Naive B cell (primary cell): ENCODE measurements at regions not wholly inside any gene's neighbourhood (a gene's known extent, or its start where the extent isn't known, plus 50 kb on each side); places are given as distances from the start of the nearest gene placed in this dataset.

Source experiments
- ATAC-seq, 2 donors: fragments of 150-1000 bp; cut with Tn5 transposase; 2 replicates each; pipeline ENCODE4 v1.10.0; 2021; ENCODE audit warnings: low read depth in 2 of 2, mild to moderate bottlenecking in 2 of 2, moderate library complexity in 2 of 2
- DNase-seq: peaks from one replicate; pipeline ENCODE4 v3.0.0; 2022
- H3K27ac Mint-ChIP-seq, 6 donors: one replicate each; pipeline ENCODE4 v1.8.0; 2020 to 2022; ENCODE audit warnings: mild to moderate bottlenecking in 6 of 6, mixed read lengths in 6 of 6, moderate library complexity in 5 of 6, inconsistent platforms in 2 of 6
- H3K27me3 Mint-ChIP-seq, 3 donors: one replicate each; pipeline ENCODE4 v1.8.0; 2021 to 2022; ENCODE audit warnings: mixed read lengths in 3 of 3, mild to moderate bottlenecking in 1 of 3
- H3K36me3 Mint-ChIP-seq, 2 donors: one replicate each; pipeline ENCODE4 v1.8.0; 2020 to 2022; ENCODE audit warnings: mixed read lengths in 2 of 2, inconsistent platforms in 1 of 2, mild to moderate bottlenecking in 1 of 2
- H3K4me1 Mint-ChIP-seq, 3 donors: one replicate each; pipeline ENCODE4 v1.8.0; 2020 to 2022; ENCODE audit warnings: mixed read lengths in 3 of 3, inconsistent platforms in 1 of 3, mild to moderate bottlenecking in 1 of 3, moderate library complexity in 1 of 3
- H3K4me3 Mint-ChIP-seq, 8 donors: one replicate each; pipeline ENCODE4 v1.8.0; 2020 to 2022; ENCODE audit warnings: mild to moderate bottlenecking in 8 of 8, mixed read lengths in 8 of 8, moderate library complexity in 8 of 8, inconsistent platforms in 2 of 8
- H3K9me3 Mint-ChIP-seq, 7 donors: one replicate each; pipeline ENCODE4 v1.8.0; 2020 to 2022; ENCODE audit warnings: mixed read lengths in 7 of 7, mild to moderate bottlenecking in 5 of 7, inconsistent platforms in 2 of 7, moderate library complexity in 1 of 7

- H3K27me3 Mint-ChIP-seq = no peaks in the 10 kb centered on the region
- H3K4me3 Mint-ChIP-seq = no peak overlapping the region
- peaks cover 0 to 4% (median 2%) of the 10 kb centered on the region in 7 donors for H3K9me3 Mint-ChIP-seq
- no peaks in the 10 kb centered on the region for H3K36me3 Mint-ChIP-seq
- ATAC-seq (no peak), DNase-seq (no peak)
- H3K4me1 Mint-ChIP-seq = no peaks in the 10 kb centered on the region
- H3K27ac Mint-ChIP-seq = no peak overlapping the region
Measured at GRCh38 chr18:39105104-39105503, 1539.5 kb upstream of the CELF4 start.

GRCh38 chr18:39072970-39073369, 1507.4 kb upstream of the CELF4 start:
- DNase-seq (no peak), ATAC-seq (no peak)
- Mint-ChIP-seq H3K27me3 (no peaks in the 10 kb centered on the region), H3K9me3 (peaks cover 0 to 5% (median 1%) of the 10 kb centered on the region in 7 donors), H3K36me3 (no peaks in the 10 kb centered on the region), H3K4me3 (no peak overlapping the region), H3K27ac (no peak overlapping the region), H3K4me1 (no peaks in the 10 kb centered on the region)

DNA sequence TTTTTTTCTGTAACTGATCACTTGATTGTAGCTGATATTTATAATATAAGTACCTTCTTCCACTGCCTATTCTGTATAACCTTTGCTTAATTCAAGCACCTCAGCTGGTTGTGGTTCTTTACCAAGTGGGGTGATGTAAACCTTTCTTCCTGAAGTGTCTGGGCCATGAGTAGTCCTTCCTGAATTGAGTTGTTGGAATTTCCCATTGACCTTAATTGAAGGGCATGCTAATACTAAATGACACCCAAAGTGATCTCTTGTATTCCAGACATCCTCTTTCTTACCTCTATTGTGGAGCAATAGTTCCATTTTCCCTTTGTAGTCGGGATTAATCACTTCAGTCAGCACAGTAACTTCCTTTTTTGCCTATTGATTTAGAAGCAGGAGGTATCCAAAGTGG, 1496.8 kb upstream of the CELF4 start:
- no peak overlapping the region for H3K27ac Mint-ChIP-seq
- no peak for DNase-seq
- no peaks in the 10 kb centered on the region for H3K27me3 Mint-ChIP-seq
- no peak for ATAC-seq
- no peaks in the 10 kb centered on the region for H3K36me3 Mint-ChIP-seq
- H3K4me1 Mint-ChIP-seq = no peaks in the 10 kb centered on the region
- peaks cover 0 to 15% (median 10%) of the 10 kb centered on the region in 7 donors for H3K9me3 Mint-ChIP-seq
- no peak overlapping the region for H3K4me3 Mint-ChIP-seq

- no peaks in the 10 kb centered on the region for H3K27me3 Mint-ChIP-seq
Measured at GRCh38 chr18:39058386-39059000, 1492.9 kb upstream of the CELF4 start.

DNA sequence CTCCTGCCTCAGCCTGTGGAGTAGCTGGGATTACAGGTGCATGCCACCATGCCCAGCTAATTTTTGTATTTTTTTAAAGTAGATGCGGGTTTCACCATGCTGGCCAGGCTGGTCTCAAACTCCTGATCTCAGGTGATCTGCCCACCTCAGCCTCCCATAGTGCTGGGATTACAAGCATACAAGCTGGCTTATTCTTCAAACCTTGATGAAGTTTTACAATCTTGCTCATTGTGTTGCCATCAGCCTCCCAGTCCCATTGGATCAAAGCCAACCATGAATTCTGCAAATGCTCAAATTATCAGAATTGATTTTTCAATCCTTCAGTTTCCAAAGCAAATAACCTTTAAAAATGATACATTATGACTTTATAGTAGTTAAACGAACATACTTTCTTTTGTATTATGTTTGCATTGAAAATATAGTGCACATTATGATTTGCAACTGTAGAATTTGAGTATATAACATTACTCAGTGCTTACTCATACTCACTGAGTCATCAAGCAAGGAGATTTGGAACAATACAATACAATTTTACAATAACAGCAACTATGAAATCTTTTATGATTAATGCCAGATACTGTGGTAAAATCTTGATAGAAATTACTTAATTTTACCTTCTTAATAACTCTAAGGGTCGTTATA, 1491.9 kb upstream of the CELF4 start:
- H3K9me3 Mint-ChIP-seq = peaks cover 0 to 11% (median 3%) of the 10 kb centered on the region in 7 donors
- no peaks in the 10 kb centered on the region for H3K27me3 Mint-ChIP-seq
- no peak for ATAC-seq
- H3K4me3 Mint-ChIP-seq = no peak overlapping the region
- H3K27ac Mint-ChIP-seq = no peak overlapping the region
- H3K4me1 Mint-ChIP-seq = no peaks in the 10 kb centered on the region
- DNase-seq = no peak
- H3K36me3 Mint-ChIP-seq = no peaks in the 10 kb centered on the region

More at GRCh38 chr18:39058386-39059000, 1492.9 kb upstream of the CELF4 start:
- H3K4me1 Mint-ChIP-seq = no peaks in the 10 kb centered on the region
- H3K9me3 Mint-ChIP-seq = peaks cover 0 to 13% (median 3%) of the 10 kb centered on the region in 7 donors
- H3K4me3 Mint-ChIP-seq = no peak overlapping the region
- ATAC-seq (no peak), DNase-seq (no peak)
- no peak overlapping the region for H3K27ac Mint-ChIP-seq
- H3K36me3 Mint-ChIP-seq = no peaks in the 10 kb centered on the region

DNA sequence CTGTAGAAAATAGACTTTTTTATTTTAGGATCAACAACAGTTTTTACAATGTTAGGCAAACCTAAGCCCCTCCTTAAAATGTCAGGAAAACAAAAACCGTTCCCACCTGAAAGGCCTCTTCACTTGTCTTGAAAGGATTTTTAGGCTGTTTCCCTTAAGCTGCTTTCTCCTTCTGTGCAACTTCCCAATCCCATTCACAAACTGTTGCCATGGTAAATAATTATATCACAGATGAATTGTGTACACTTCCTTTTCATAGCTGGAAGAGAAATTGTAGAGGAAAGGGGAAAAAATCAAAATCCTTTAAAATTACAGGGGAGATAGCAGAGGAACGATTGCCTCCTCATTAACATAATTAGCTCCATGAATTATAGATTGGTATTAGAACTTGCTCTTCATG, 1488.0 kb upstream of the CELF4 start:
- ATAC-seq = no peak
- Mint-ChIP-seq H3K27me3 (no peaks in the 10 kb centered on the region), H3K4me1 (no peaks in the 10 kb centered on the region), H3K4me3 (no peak overlapping the region), H3K36me3 (no peaks in the 10 kb centered on the region), H3K27ac (no peak overlapping the region), H3K9me3 (peaks cover 0 to 12% (median 2%) of the 10 kb centered on the region in 7 donors)
- no peak for DNase-seq

GRCh38 chr18:39051013-39051412, 1485.4 kb upstream of the CELF4 start:
- Mint-ChIP-seq H3K4me1 (no peaks in the 10 kb centered on the region), H3K9me3 (peaks cover 0 to 17% (median 2%) of the 10 kb centered on the region in 7 donors), H3K4me3 (no peak overlapping the region), H3K27ac (no peak overlapping the region), H3K27me3 (no peaks in the 10 kb centered on the region), H3K36me3 (no peaks in the 10 kb centered on the region)
- ATAC-seq (no peak), DNase-seq (no peak)

GRCh38 chr18:39039813-39040212, 1474.2 kb upstream of the CELF4 start:
- Mint-ChIP-seq H3K27ac (no peak overlapping the region), H3K36me3 (no peaks in the 10 kb centered on the region), H3K4me3 (no peak overlapping the region), H3K4me1 (no peaks in the 10 kb centered on the region), H3K27me3 (no peaks in the 10 kb centered on the region), H3K9me3 (peaks cover 0 to 12% (median 3%) of the 10 kb centered on the region in 7 donors)
- ATAC-seq (no peak), DNase-seq (no peak)

DNA sequence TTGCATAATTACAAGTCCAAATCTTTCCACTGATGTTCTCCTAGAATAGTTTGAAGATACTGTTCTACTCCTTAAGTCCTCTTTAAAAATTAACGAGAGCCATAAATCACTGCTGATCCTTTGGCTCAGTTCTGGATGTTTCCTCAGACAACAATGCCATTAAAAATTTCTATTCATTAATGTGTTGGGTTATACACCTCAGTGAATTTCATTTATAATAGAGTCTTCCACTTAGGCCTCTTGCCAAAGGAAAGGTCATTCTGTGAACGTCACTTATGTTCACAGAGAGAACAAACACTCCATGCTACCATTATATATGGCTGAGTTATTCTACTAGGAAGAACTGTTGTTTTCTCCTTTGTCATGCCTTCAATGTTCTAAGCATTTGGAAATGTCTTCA, 1472.3 kb upstream of the CELF4 start:
- Mint-ChIP-seq H3K27ac (no peak overlapping the region), H3K27me3 (no peaks in the 10 kb centered on the region), H3K36me3 (no peaks in the 10 kb centered on the region), H3K4me3 (no peak overlapping the region), H3K9me3 (peaks cover 0 to 12% (median 0%) of the 10 kb centered on the region in 7 donors), H3K4me1 (no peaks in the 10 kb centered on the region)
- ATAC-seq (no peak), DNase-seq (no peak)

GRCh38 chr18:39033312-39033711, 1467.7 kb upstream of the CELF4 start:
- peaks cover 0 to 11% (median 0%) of the 10 kb centered on the region in 7 donors for H3K9me3 Mint-ChIP-seq
- H3K4me1 Mint-ChIP-seq = no peaks in the 10 kb centered on the region
- H3K36me3 Mint-ChIP-seq = no peaks in the 10 kb centered on the region
- ATAC-seq (no peak), DNase-seq (no peak)
- H3K27ac Mint-ChIP-seq = no peak overlapping the region
- H3K27me3 Mint-ChIP-seq = no peaks in the 10 kb centered on the region
- no peak overlapping the region for H3K4me3 Mint-ChIP-seq

DNA sequence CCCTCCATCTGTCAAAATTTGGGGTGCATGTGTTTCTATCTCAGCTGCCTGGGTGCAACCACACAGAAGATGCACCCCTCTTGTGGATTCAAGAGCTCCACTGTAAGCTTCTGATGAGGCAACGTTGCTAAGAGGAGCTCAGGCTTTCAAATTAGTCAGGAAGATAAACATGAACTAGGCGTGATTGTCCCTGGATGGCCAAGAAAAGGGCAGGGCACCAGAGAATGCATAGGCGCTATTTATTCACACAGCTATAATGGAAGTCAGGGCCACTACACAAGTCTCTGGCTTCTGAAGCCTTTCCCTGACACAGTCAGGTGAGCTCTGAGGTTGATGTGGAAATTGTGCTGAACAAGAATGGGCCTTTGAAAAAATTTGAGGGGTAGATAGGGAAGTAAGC, 1466.0 kb upstream of the CELF4 start:
- Mint-ChIP-seq H3K36me3 (no peaks in the 10 kb centered on the region), H3K4me3 (no peak overlapping the region), H3K4me1 (no peaks in the 10 kb centered on the region), H3K27ac (no peak overlapping the region), H3K9me3 (peaks cover 0 to 7% (median 0%) of the 10 kb centered on the region in 7 donors), H3K27me3 (no peaks in the 10 kb centered on the region)
- ATAC-seq (no peak), DNase-seq (no peak)

DNA sequence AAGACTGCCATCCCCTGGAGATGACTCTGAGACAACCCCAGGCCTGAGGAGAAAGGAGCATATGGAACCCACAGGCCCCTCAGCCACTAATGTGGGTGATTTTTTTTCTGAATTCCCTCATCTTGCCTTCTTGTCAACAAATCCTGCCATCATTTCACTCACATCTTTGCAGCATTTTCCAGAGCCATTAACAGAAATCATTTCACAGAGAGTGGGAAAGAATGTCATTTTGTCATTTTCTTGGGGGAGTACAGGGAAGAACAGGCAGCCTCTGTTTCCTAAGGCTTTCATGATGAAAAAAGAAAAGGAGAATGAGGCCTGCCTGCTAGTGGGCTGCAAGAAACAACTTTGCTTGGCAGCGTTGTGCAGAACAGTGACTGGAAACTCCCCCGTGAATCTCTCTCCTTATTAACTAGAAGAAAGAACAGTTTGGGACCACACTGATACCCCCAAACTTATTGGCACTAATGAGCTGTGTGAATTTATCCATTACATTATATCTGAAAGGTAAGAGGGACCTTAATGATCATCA, 1464.6 kb upstream of the CELF4 start:
- DNase-seq = no peak
- H3K4me3 Mint-ChIP-seq = no peak overlapping the region
- H3K27ac Mint-ChIP-seq = no peak overlapping the region
- no peak for ATAC-seq
- H3K4me1 Mint-ChIP-seq = no peaks in the 10 kb centered on the region
- H3K9me3 Mint-ChIP-seq = peaks cover 0 to 5% (median 0%) of the 10 kb centered on the region in 7 donors
- no peaks in the 10 kb centered on the region for H3K36me3 Mint-ChIP-seq
- H3K27me3 Mint-ChIP-seq = no peaks in the 10 kb centered on the region

- no peaks in the 10 kb centered on the region for H3K36me3 Mint-ChIP-seq
- ATAC-seq (no peak), DNase-seq (no peak)
- no peak overlapping the region for H3K4me3 Mint-ChIP-seq
- H3K9me3 Mint-ChIP-seq = peaks cover 0 to 4% (median 0%) of the 10 kb centered on the region in 7 donors
- no peak overlapping the region for H3K27ac Mint-ChIP-seq
- H3K4me1 Mint-ChIP-seq = no peaks in the 10 kb centered on the region
- H3K27me3 Mint-ChIP-seq = no peaks in the 10 kb centered on the region
Measured at GRCh38 chr18:39025531-39025930, 1459.9 kb upstream of the CELF4 start.

- H3K27me3 Mint-ChIP-seq = no peaks in the 10 kb centered on the region
- DNase-seq (no peak), ATAC-seq (no peak)
- H3K4me1 Mint-ChIP-seq = no peaks in the 10 kb centered on the region
- H3K4me3 Mint-ChIP-seq = peak overlapping the region in 1 of 8 donors; percentile 42
- no peak overlapping the region for H3K27ac Mint-ChIP-seq
- H3K36me3 Mint-ChIP-seq = no peaks in the 10 kb centered on the region
- H3K9me3 Mint-ChIP-seq = peaks cover 0 to 10% (median 2%) of the 10 kb centered on the region in 7 donors
Measured at GRCh38 chr18:39019989-39020388, 1454.4 kb upstream of the CELF4 start.
